Omental fat pad (tissue), 3 donors: ENCODE measurements at regions not wholly inside any gene's neighbourhood (a gene's known extent, or its start where the extent isn't known, plus 50 kb on each side); places are given as distances from the start of the nearest gene placed in this dataset.
"Not testable (repeated sequence)": the region's sequence is repeated elsewhere in the genome, so short reads cannot be mapped to it uniquely, and the experiment has no call there.

Source experiments
- ATAC-seq: fragments of 150-250 bp; one replicate; pipeline ENCODE4 v1.9.1; 2016; ENCODE audit warnings: mild to moderate bottlenecking, moderate library complexity; ENCODE audit not compliant: low FRiP score
- DNase-seq: peaks from one replicate; pipeline ENCODE4 v3.0.0-alpha.2; 2019; ENCODE audit warnings: low spot score
- TF ChIP-seq, protein P1 (sequence below), 3 donors: fragments of 450-650 bp; IDR thresholded peaks; one replicate each; pipeline ENCODE4 v1.5.1; 2016 to 2017; ENCODE audit warnings: antibody characterized with exemption in 3 of 3, mild to moderate bottlenecking in 3 of 3, moderate library complexity in 2 of 3

DNA sequence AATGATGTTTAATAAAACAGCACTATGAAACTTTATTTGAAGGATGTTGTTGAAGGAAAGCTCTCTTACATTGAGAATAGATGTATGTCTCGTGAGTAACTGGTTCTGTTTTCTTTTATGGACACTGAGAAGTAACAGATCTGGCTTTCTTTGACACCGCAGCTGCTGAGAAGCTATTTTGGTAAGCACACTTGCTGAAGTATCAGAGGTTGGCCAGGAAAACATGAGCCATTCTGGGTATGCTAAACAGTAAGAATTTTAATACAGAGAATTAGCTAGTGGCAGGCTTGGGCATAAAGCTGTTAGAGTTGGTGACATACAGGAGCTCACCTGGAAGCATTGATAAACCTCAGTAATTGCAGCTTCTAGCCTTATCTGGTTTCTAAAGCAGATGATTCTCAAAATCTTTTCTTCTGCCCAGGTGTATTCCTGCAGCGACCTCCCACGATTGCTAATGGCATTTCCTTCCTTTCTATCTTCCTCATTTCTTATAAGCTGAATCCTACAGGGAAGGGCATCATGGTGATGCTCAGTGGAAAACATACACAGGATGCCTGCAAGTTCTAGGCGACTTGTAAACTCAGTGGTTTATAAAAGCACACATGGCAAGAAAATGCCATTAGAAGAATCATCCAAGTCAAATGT, 291.6 kb upstream of the SLC16A7 start:
- DNase-seq (no peak), ATAC-seq (no peak)
- TF ChIP-seq, protein P1, sequence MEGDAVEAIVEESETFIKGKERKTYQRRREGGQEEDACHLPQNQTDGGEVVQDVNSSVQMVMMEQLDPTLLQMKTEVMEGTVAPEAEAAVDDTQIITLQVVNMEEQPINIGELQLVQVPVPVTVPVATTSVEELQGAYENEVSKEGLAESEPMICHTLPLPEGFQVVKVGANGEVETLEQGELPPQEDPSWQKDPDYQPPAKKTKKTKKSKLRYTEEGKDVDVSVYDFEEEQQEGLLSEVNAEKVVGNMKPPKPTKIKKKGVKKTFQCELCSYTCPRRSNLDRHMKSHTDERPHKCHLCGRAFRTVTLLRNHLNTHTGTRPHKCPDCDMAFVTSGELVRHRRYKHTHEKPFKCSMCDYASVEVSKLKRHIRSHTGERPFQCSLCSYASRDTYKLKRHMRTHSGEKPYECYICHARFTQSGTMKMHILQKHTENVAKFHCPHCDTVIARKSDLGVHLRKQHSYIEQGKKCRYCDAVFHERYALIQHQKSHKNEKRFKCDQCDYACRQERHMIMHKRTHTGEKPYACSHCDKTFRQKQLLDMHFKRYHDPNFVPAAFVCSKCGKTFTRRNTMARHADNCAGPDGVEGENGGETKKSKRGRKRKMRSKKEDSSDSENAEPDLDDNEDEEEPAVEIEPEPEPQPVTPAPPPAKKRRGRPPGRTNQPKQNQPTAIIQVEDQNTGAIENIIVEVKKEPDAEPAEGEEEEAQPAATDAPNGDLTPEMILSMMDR (IDR thresholded peaks at IDR 0.05) = no peak

DNA sequence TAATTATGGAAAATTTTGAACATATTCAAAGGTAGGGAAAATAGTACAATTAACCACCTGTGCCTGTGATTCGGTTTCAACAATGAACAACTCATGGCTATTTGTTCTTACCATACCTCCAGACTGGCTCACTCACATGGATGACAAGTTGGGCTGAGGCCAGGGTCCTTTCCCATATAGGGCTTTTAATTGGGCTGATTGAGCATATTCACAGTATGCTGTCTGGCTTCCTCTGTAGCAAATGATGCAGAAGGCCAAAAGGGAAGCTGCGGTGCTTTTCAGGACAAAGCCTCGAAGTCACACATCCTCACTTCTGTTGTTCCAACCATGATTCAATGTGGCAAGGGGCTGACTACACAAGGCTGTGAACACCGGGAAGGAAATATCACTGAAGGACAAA, 297.5 kb upstream of the SLC16A7 start:
- TF ChIP-seq, protein P1 (IDR thresholded peaks at IDR 0.05) = no peak
- DNase-seq (no peak), ATAC-seq (no peak)

- no peak for DNase-seq
- TF ChIP-seq, protein P1 (IDR thresholded peaks at IDR 0.05) = no peak
Observed at GRCh38 chr12:59294221-59294620, 301.6 kb upstream of the SLC16A7 start.

DNA sequence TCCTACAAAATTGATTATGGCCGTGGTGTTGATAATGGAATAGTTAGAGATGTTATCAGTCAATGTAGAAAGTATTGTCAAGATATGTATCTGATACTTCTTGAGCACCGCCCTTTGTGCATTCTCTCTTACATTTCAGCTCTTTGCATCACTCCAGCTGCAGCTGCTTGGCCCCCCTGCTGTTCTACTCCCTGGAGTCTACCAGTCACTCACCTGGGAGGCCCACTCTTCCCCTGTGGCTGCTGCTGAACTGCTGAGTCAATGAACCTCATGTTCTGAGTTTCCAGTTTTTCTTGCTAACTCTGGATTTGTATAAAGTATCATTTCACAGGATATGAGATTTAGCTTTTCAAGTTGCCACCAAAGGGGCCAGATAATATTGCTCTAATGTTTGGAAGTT, 312.8 kb upstream of the SLC16A7 start:
- ATAC-seq = no peak
- DNase-seq = no peak
- TF ChIP-seq, protein P1 (IDR thresholded peaks at IDR 0.05) = no peak

More at GRCh38 chr12:59294221-59294620, 301.6 kb upstream of the SLC16A7 start:
- ATAC-seq = no peak

DNA sequence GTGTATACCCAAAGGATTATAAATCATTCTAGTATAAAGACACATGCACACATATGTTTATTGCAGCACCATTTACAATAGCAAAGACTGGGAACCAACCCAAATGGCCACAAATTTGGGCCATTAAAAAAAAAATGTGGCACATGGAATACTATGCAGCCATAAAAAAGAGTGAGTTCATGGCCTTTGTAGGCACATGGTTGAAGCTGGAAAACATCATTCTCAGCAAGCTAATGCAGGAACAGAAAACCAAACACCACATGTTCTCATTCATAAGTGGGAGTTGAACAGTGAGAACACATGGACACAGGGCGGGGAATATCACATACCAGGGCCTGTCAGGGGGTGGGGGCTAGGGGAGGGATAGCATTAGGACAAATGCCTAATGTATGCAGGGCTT, 322.3 kb upstream of the SLC16A7 start:
- not testable (repeated sequence) for ATAC-seq, DNase-seq

DNA sequence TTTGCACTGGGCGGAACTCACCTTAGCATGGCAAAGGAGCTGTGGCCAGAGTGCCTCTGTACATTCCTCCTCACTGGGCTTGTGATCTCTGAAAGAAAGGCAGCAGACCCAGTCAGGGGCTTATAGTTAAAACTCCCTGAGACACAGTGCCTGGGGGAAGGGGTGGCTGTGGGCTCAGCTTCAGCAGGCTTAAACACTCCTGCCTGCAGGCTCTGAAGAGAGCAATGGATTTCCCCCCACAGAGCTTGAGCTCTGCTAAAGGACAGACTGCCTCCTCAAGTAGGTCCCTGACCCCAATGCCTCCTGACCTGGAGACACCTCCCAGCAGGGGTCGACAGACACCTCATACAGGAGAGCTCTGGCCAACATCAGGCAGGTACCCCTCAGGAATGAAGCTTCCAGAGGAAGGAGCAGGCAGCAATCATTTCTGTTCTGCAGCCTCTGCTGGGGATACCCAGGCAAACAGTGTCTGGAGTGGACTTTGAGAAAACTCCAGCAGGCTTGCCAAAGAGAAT, 327.5 kb upstream of the SLC16A7 start:
- ATAC-seq = no peak

DNA sequence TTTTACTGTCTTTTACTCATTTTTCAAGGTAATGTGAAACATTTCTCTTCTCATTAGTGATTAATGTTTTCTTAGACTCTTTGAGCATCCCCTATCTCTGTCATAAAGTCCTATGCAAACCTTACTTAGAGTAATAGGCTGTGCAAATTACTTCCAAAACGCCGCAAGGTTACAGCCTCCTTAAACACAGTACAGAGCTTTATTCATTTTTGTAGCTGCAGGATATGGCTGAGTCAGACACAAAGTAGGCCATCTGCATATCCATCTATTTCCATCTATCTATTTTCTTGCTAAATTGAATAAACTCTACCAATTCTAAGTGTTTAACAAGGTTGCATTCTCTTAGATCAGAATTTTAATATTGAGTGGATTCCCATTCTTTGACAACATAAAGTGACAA, 335.6 kb upstream of the SLC16A7 start:
- ATAC-seq = no peak
- TF ChIP-seq, protein P1 (IDR thresholded peaks at IDR 0.05) = no peak

More for the DNA sequence above, 327.5 kb upstream of the SLC16A7 start:
- no peak for DNase-seq
- TF ChIP-seq, protein P1 (IDR thresholded peaks at IDR 0.05) = no peak

More for the DNA sequence above, 335.6 kb upstream of the SLC16A7 start:
- no peak for DNase-seq
